GM18508 (cell line): ENCODE measurements at regions not wholly inside any gene's neighbourhood (a gene's known extent, or its start where the extent isn't known, plus 50 kb on each side); places are given as distances from the start of the nearest gene placed in this dataset.
"Not testable (repeated sequence)": the region's sequence is repeated elsewhere in the genome, so short reads cannot be mapped to it uniquely, and the experiment has no call there.

Experiments
- ATAC-seq: cut with Tn5 transposase; IDR thresholded peaks from one replicate; pipeline ENCODE4 v1.9.1; 2021; ENCODE audit warnings: moderate number of reproducible peaks; ENCODE audit not compliant: insufficient read depth, unreplicated experiment

GRCh38 chr1:189269011-189269410 lies 1208.7 kb downstream of the BRINP3 start:
- no peak for ATAC-seq

GRCh38 chr1:189274267-189274666 lies 1203.4 kb downstream of the BRINP3 start:
- ATAC-seq: no peak

DNA sequence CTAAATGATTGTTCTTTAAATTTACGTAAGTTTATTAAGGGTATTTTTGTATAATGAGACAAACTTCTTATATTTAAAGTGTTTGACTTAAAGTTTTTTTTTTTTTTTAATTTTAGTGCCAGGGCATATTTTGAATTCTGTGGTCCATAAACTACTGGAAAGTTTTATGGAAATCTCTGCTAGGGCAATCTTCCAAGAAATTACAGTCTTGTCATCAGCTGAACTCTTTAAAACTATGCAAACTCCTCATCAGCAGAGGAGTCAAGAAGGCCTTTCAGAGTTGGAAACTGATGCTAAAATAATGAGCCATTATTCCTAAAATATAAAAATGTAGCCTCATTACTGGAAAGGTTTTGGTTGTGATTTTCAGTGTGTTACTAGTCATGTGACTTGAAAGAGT lies 1201.9 kb downstream of the BRINP3 start:
- ATAC-seq: no peak

GRCh38 chr1:189289346-189289745 lies 1188.3 kb downstream of the BRINP3 start:
- ATAC-seq: no peak

DNA sequence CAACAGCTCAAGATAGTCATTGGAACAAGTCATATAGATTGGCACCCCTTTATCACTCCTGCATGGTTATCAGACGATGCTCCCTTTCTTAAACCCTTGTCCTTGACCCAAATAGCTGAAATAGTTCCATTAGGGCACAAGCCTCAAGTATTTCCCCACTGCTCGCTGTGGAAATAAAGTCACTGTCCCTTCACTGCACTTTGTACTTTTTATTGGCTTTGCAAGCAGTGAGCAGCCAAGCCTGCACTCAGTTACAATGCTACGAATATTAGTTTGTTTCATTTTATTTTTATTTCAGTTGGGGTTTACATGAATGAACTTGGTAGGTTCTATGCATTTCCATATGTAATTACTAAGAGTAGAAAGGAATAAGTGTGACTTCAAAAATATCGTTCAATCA lies 1176.4 kb downstream of the BRINP3 start:
- no peak for ATAC-seq

- no peak for ATAC-seq
Measured at GRCh38 chr1:189305279-189305678, 1172.4 kb downstream of the BRINP3 start.

- no peak for ATAC-seq
Measured at GRCh38 chr1:189311915-189312314, 1165.7 kb downstream of the BRINP3 start.

DNA sequence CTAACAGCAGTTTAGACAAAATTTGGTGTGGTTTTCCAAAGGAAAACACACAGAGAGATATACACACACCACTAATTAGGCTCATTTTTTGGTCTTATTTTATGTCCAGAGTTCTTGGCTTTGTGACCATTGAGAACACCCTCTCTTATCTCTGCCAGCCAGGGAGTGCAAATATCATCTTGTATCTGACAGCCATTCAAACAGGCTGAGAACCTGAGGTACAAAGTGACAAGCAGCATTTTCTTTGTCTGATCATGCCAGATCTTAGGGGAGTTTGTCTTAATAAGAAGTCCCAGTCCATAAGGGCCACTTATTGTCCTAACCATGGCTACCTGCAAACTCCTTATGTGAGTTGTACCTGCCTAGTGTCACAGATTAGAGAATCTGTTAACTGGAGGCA lies 1165.2 kb downstream of the BRINP3 start:
- ATAC-seq: no peak

DNA sequence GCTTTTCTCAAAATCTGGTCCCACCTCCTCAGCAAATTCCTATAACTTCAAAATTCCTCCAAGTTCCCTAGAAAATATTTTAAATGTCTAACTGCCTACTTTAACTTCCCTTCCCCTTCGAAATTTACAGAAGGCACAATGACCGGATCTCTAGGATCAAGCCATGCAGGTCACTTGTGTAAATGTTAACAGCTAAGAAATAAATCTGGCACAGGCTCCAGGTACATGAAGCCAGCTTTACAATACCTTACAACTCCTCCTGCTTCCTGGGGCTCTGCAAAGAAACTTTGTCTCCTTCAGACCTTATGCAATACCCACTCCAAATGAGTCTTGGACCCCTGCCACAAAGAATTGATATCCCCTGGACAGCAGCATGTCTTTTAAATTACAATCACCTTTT lies 1164.2 kb downstream of the BRINP3 start:
- no peak for ATAC-seq

- no peak for ATAC-seq
Measured at GRCh38 chr1:189315035-189315901, 1162.4 kb downstream of the BRINP3 start.

GRCh38 chr1:189323091-189323490 lies 1154.6 kb downstream of the BRINP3 start:
- ATAC-seq: no peak

DNA sequence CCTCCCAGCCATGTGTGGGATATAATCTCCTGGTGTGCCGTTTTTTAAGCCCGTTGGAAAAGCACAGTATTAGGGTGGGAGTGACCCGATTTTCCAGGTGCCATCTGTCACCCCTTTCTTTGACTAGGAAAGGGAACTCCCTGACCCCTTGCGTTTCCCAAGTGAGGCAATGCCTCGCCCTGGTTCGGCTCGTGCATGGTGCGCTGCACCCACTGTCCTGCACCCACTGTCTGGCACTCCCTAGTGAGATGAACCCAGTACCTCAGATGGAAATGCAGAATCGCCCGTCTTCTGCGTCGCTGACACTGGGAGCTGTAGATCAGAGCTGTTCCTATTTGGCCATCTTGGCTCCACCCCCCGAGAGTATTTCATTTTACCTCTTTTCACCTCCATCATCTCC lies 1146.6 kb downstream of the BRINP3 start:
- not testable (repeated sequence) for ATAC-seq

- ATAC-seq: no peak
Measured at GRCh38 chr1:189336115-189337100, 1141.3 kb downstream of the BRINP3 start.

GRCh38 chr1:189349607-189350006 lies 1128.1 kb downstream of the BRINP3 start:
- ATAC-seq: no peak

DNA sequence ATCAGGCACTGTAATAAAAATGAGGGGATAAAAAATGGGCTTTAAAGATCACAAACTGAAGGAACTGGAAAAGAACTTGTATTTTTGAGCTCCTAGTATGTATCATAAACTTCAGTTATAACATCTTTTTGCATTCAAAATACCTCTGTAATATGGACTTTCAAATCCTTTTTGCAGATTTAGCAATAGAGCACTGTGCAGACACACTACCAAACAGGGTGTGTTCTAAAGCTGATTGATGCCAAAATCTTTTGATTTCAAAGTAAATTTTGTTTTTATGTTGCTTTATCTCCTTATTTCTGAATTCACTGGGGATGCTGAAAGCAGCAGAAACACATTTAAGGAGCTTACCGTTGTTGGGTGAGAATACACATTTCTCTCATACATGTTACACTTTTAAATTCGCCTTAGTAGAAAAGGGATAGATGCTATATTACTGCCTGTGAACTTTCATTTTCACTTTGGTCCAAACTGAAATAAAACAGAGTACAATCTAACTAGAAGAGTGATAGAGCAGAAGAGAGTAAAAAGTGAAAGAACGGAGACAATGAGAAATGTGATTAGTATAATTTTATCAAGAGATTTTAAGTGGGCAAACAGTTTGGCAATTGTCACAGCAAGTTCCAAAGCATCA lies 1126.6 kb downstream of the BRINP3 start:
- no peak for ATAC-seq

DNA sequence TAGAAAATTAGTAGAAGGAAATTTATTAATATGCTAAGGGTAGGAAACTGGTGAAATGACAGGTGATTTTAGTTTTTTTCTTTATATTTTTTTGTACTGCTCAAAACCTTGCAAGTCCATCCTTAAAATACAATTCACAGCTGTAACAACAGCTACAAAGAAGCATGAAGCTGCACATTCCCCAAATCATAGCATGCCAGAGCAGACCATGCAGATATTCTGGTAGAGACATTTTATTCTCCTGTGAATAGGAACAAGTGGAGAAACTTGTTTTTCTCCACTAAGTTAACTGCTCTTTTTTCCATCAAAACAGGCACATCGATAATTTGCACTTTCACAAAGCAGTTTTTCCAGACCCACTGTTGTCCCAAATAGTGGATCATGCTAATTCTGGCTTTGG lies 1125.7 kb downstream of the BRINP3 start:
- ATAC-seq: no peak

DNA sequence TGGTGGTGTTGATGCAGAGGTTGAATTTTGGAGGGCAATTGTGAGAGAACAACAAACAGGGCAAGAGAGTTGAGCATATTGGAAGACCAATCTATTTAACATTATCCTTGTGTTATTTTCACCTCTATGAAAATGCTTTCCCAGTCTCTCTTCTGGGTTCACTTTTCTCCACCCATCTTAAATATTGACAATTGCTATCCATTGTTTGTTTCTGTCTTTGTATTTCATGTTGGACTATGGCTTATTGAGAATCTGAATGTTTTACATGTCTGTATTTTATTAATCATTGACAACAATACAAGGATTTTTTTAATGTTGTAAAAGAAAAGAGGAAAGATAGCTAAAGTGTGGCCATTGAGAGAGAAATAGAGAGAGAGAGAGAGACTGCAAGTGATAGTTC lies 1121.5 kb downstream of the BRINP3 start:
- ATAC-seq: no peak

DNA sequence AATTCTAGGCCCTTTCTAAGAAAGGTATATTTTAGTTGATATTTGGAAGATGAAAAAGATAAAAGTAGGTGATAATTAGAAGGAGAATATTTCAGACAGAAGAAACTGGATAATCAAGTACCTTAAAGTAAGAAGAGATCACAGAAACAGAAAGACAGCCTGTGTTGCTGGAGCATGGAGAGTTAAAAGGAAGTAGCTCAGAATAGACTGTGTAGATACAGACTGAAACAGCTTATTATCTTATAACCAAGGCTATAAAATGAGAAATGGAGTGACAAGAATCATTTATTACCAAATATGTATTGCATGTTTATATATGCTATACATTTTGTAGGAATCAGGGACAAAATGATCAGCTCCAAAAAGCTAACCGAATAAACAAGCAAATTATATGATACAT lies 1120.3 kb downstream of the BRINP3 start:
- no peak for ATAC-seq

DNA sequence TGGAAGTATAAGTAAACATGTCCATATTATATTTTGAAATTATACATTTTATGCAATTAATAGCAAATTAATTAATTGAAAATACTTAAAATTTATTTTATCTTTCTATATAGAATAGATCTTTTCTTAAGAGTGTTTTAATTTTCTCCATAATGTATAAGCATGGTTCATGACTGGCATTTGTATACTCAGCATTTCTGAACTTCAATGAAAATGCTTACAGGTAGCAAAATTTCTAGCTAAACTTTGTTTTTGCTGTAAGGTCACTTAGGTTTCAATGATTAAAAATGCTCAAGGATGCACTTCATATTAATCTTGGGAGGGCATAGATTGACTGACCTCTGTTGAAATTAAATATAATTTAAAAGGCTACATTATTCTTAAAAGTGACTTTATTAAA lies 1108.1 kb downstream of the BRINP3 start:
- no peak for ATAC-seq

DNA sequence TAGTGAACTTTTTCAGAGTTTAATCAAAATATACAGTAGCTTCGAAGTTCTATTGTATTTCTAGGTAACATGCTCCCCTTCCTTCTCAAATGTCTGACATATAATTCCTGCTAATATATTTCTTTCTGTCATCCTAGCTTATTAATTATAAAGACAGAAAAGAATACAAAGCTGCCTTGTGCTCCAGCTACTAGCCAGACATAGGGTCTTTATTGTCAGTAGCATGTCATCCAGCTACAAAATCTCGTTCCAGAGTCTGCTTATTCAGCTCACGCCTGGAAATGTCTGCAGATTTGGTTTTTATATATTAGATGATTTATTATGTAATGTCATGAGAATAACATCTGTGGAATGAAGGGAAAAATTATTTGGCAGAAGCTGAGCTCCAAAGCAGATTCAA lies 1102.8 kb downstream of the BRINP3 start:
- no peak for ATAC-seq

- no peak for ATAC-seq
Measured at GRCh38 chr1:189405419-189405818, 1072.2 kb downstream of the BRINP3 start.
